HEK293 (cell line): ENCODE measurements at regions not wholly inside any gene's neighbourhood (a gene's known extent, or its start where the extent isn't known, plus 50 kb on each side); places are given as distances from the start of the nearest gene placed in this dataset.

Source experiments
- CTCF ChIA-PET: fragments of 350-600 bp; formaldehyde crosslinking; extraction: SDS; loops from one replicate; lab custom pipeline; 2021; ENCODE audit warnings: antibody characterized with exemption; lab: Yijun Ruan, JAX
- POLR2A ChIA-PET: fragments of 300-600 bp; formaldehyde crosslinking; extraction: SDS; loops from one replicate; lab custom pipeline; 2020; ENCODE audit warnings: antibody characterized with exemption, inconsistent platforms; lab: Yijun Ruan, JAX
- H3K27ac ChIP-seq: fragments of 200-500 bp; sonication (Bioruptor generic); 2 replicates; pipeline ENCODE4 v1.5.1; 2014; ENCODE audit warnings: low read depth, low read length, control low read depth, inconsistent platforms; ENCODE audit errors: extremely low read depth
- H3K36me3 ChIP-seq, 2 experiments: fragments of 200-500 bp in 1 of 2; sonication (Bioruptor generic) in 1 of 2; 1 replicate in 1 of 2; 2 replicates in 1 of 2; pipeline ENCODE4 v1.5.1; 2014 to 2017; ENCODE audit warnings: inconsistent platforms in 2 of 2, low read length in 2 of 2; ENCODE audit not compliant: control insufficient read depth in 2 of 2, insufficient read depth in 1 of 2
- H3K4me1 ChIP-seq: fragments of 200-500 bp; sonication (Bioruptor generic); 2 replicates; pipeline ENCODE4 v1.5.1; 2014; ENCODE audit warnings: mild to moderate bottlenecking, low read length, inconsistent platforms; ENCODE audit not compliant: control insufficient read depth, insufficient read depth
- H3K4me3 ChIP-seq: 2 replicates; pipeline ENCODE4 v1.5.1; 2011; ENCODE audit warnings: low read depth, mild to moderate bottlenecking, control low read depth, low read length, moderate library complexity
- H3K9me3 ChIP-seq: fragments of 200-500 bp; sonication (Bioruptor generic); 2 replicates; pipeline ENCODE4 v1.5.1; 2014; ENCODE audit warnings: low read depth, low read length, inconsistent platforms; ENCODE audit not compliant: control insufficient read depth, insufficient read depth
- FEZF1 ChIP-seq: fragments of 450-650 bp; formaldehyde crosslinking; IDR thresholded peaks from 2 replicates; pipeline ENCODE4 v1.5.1; 2016; ENCODE audit warnings: missing biosample characterization, missing genetic modification characterization
- GFI1B ChIP-seq: fragments of 450-650 bp; formaldehyde crosslinking; IDR thresholded peaks from 2 replicates; pipeline ENCODE4 v1.5.1; 2016; ENCODE audit warnings: missing biosample characterization, missing genetic modification characterization
- GLIS2 ChIP-seq: fragments of 450-650 bp; formaldehyde crosslinking; IDR thresholded peaks from 2 replicates; pipeline ENCODE4 v1.5.1; 2016; ENCODE audit warnings: missing biosample characterization, missing genetic modification characterization
- HOXC10 ChIP-seq: sonication (generic); formaldehyde crosslinking; IDR thresholded peaks from 2 replicates; pipeline ENCODE4 v1.8.1; 2023; ENCODE audit warnings: mild to moderate bottlenecking, missing genetic modification reagents
- KLF9 ChIP-seq: fragments of 450-650 bp; formaldehyde crosslinking; IDR thresholded peaks from 2 replicates; pipeline ENCODE4 v1.5.1; 2016; ENCODE audit warnings: missing biosample characterization, missing genetic modification characterization, low read depth
- WT1 ChIP-seq: fragments of 450-650 bp; formaldehyde crosslinking; IDR thresholded peaks from 2 replicates; pipeline ENCODE4 v1.5.1; 2016; ENCODE audit warnings: missing biosample characterization, missing genetic modification characterization
- ZBTB48 ChIP-seq: fragments of 450-650 bp; formaldehyde crosslinking; IDR thresholded peaks from 2 replicates; pipeline ENCODE4 v1.5.1; 2016; ENCODE audit warnings: missing biosample characterization, missing genetic modification characterization
- ZNF114 ChIP-seq: fragments of 450-650 bp; formaldehyde crosslinking; IDR thresholded peaks from 2 replicates; pipeline ENCODE4 v1.5.0; 2017; ENCODE audit warnings: missing biosample characterization, missing genetic modification characterization
- ZNF121 ChIP-seq: fragments of 450-650 bp; formaldehyde crosslinking; IDR thresholded peaks from 2 replicates; pipeline ENCODE4 v1.5.1; 2016; ENCODE audit warnings: missing biosample characterization, missing genetic modification characterization
- ZNF132 ChIP-seq: fragments of 450-650 bp; formaldehyde crosslinking; IDR thresholded peaks from 2 replicates; pipeline ENCODE4 v1.5.1; 2017; ENCODE audit warnings: missing biosample characterization, missing genetic modification characterization, borderline replicate concordance
- ZNF138 ChIP-seq: fragments of 450-650 bp; formaldehyde crosslinking; IDR thresholded peaks from 2 replicates; pipeline ENCODE4 v1.5.1; 2016; ENCODE audit warnings: missing biosample characterization, missing genetic modification characterization, borderline replicate concordance
- ZNF157 ChIP-seq: fragments of 450-650 bp; formaldehyde crosslinking; IDR thresholded peaks from 2 replicates; pipeline ENCODE4 v1.5.1; 2016; ENCODE audit warnings: missing biosample characterization, missing genetic modification characterization
- ZNF223 ChIP-seq: fragments of 450-650 bp; formaldehyde crosslinking; IDR thresholded peaks from 2 replicates; pipeline ENCODE4 v1.5.1; 2016; ENCODE audit warnings: missing biosample characterization, missing genetic modification characterization
- ZNF324 ChIP-seq: fragments of 450-650 bp; formaldehyde crosslinking; IDR thresholded peaks from 2 replicates; pipeline ENCODE4 v1.5.1; 2016; ENCODE audit warnings: missing biosample characterization, missing genetic modification characterization
- ZNF354C ChIP-seq: fragments of 450-650 bp; formaldehyde crosslinking; IDR thresholded peaks from 2 replicates; pipeline ENCODE4 v1.5.1; 2016; ENCODE audit warnings: missing biosample characterization, missing genetic modification characterization, low read depth, borderline replicate concordance
- ZNF391 ChIP-seq: fragments of 450-650 bp; formaldehyde crosslinking; IDR thresholded peaks from 2 replicates; pipeline ENCODE4 v1.5.1; 2016; ENCODE audit warnings: low read depth, missing biosample characterization, missing genetic modification characterization, borderline replicate concordance
- ZNF426 ChIP-seq: fragments of 450-650 bp; formaldehyde crosslinking; IDR thresholded peaks from 2 replicates; pipeline ENCODE4 v1.5.1; 2017; ENCODE audit warnings: missing biosample characterization, missing genetic modification characterization, mild to moderate bottlenecking, inconsistent platforms, moderate library complexity
- ZNF510 ChIP-seq: fragments of 450-650 bp; formaldehyde crosslinking; IDR thresholded peaks from 2 replicates; pipeline ENCODE4 v1.5.1; 2018; ENCODE audit warnings: mild to moderate bottlenecking, missing genetic modification characterization, missing biosample characterization; ENCODE audit not compliant: insufficient replicate concordance
- ZNF514 ChIP-seq: fragments of 450-650 bp; formaldehyde crosslinking; IDR thresholded peaks from 2 replicates; pipeline ENCODE4 v1.5.1; 2016; ENCODE audit warnings: missing biosample characterization, missing genetic modification characterization
- ZNF555 ChIP-seq: fragments of 450-650 bp; formaldehyde crosslinking; conservative IDR thresholded peaks from 2 replicates; pipeline ENCODE4 v1.5.1; 2017; ENCODE audit warnings: missing biosample characterization, mild to moderate bottlenecking, missing genetic modification characterization, inconsistent platforms
- ZNF560 ChIP-seq: fragments of 450-650 bp; formaldehyde crosslinking; IDR thresholded peaks from 2 replicates; pipeline ENCODE4 v1.5.1; 2017; ENCODE audit warnings: missing biosample characterization, missing genetic modification characterization, borderline replicate concordance
- ZNF571 ChIP-seq: fragments of 450-650 bp; formaldehyde crosslinking; IDR thresholded peaks from 2 replicates; pipeline ENCODE4 v1.5.0; 2017; ENCODE audit warnings: missing biosample characterization, missing genetic modification characterization
- ZNF626 ChIP-seq: fragments of 450-650 bp; sonication (Bioruptor Pico); formaldehyde crosslinking; IDR thresholded peaks from 2 replicates; pipeline ENCODE4 v1.5.1; 2018; ENCODE audit warnings: missing biosample characterization, missing genetic modification characterization, inconsistent platforms
- ZNF629 ChIP-seq: fragments of 450-650 bp; formaldehyde crosslinking; IDR thresholded peaks from 2 replicates; pipeline ENCODE4 v1.5.1; 2017; ENCODE audit warnings: missing biosample characterization, missing genetic modification characterization
- ZNF658 ChIP-seq: fragments of 450-650 bp; formaldehyde crosslinking; IDR thresholded peaks from 2 replicates; pipeline ENCODE4; 2016; ENCODE audit warnings: missing biosample characterization, missing genetic modification characterization
- ZNF660 ChIP-seq: fragments of 450-650 bp; IDR thresholded peaks from 2 replicates; pipeline ENCODE4 v1.5.1; 2018; ENCODE audit warnings: missing biosample characterization, mild to moderate bottlenecking, missing genetic modification characterization
- ZNF76 ChIP-seq: fragments of 450-650 bp; formaldehyde crosslinking; IDR thresholded peaks from 2 replicates; pipeline ENCODE4; 2016; ENCODE audit warnings: low read depth, missing biosample characterization, missing genetic modification characterization, borderline replicate concordance
- ZNF837 ChIP-seq: fragments of 450-650 bp; formaldehyde crosslinking; IDR thresholded peaks from 2 replicates; pipeline ENCODE4 v1.5.1; 2016; ENCODE audit warnings: missing biosample characterization, missing genetic modification characterization
- TF ChIP-seq, protein P1 (sequence below): sonication (generic); formaldehyde crosslinking; IDR thresholded peaks from 2 replicates; pipeline ENCODE4 v1.8.1; 2022; ENCODE audit warnings: mild to moderate bottlenecking, moderate library complexity, missing genetic modification reagents
- TF ChIP-seq, protein P2 (sequence below): fragments of 450-650 bp; formaldehyde crosslinking; IDR thresholded peaks from 2 replicates; pipeline ENCODE4 v1.5.1; 2017; ENCODE audit warnings: missing biosample characterization, missing genetic modification characterization
- TF ChIP-seq, protein P3 (sequence below): fragments of 450-650 bp; formaldehyde crosslinking; IDR thresholded peaks from 2 replicates; pipeline ENCODE4 v1.5.1; 2016; ENCODE audit warnings: missing biosample characterization, missing genetic modification characterization
- TF ChIP-seq, protein P4 (sequence below): fragments of 450-650 bp; formaldehyde crosslinking; IDR thresholded peaks from 2 replicates; pipeline ENCODE4 v1.5.1; 2016; ENCODE audit warnings: missing biosample characterization, missing genetic modification characterization

DNA sequence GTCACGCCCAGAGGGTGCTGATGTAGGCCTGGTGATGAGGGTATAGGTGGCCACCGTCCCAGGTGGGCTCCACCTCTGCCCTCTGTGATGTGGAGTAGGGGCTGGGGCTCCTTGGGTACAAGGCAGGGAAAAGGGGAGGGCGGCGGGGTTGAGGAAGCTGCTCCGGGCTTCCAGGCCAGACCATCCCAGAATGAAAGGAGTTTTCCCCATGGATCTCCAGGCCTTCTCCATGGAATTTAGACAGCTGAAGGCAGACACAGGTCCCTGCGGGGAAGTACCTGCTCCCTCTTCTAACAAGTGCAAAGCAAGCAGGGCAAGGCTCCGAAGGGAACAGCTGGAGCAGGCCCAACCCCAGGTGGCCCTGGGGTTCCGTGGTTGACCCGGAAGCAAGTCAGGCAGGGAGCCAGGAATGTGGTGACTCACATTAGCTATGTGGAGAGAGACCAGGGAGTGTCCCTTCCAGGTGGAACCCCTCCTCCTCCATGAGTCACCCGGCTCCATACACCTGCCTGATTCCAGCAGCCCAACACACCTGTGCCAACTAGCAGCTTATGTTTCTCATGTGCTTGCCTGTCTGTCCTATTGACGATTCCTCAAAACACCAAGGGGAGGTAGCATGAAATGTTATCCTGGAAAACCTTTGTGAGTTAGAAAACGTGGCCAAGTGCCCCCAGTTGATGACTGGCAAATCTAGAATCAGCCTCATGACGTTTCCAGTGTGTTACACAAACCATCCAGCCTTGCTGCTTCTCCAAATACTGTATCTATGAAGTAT is 59.7 kb upstream of the SNX9 start:
- H3K4me3 ChIP-seq: no peak overlapping the region
- peaks cover 5% of the 10 kb centered on the region; the same call in 1 of the 2 replicates for H3K4me1 ChIP-seq
- no peaks in the 10 kb centered on the region for H3K36me3 ChIP-seq
- no peaks in the 10 kb centered on the region for H3K9me3 ChIP-seq
- no peak overlapping the region for H3K27ac ChIP-seq
- POLR2A ChIA-PET: interaction anchor here (0.5 to 0.9 kb wide), 3 partner anchors 110 to 440 kb away, joined by 3 to 4 read pairs (median 4); partner anchors contain the start of gene TMEM242
- CTCF ChIA-PET: interaction anchor here (0.6 to 11.8 kb wide), 8 partner anchors 9 to 309 kb away, joined by 3 to 143 read pairs (median 4); no protein-coding TSS in a partner anchor
- 0 out of 2 replicates have a peak, but pooled peaks have one; percentile 20 for TF ChIP-seq ZNF660 (tag by site-specific recombination)
- no peak for TF ChIP-seq ZNF510 (tag by site-specific recombination)
- TF ChIP-seq ZBTB48 (tag by site-specific recombination): peak; percentile 40; the same call in 1 of the 2 replicates
- peak; percentile 22; the same call in 1 of the 2 replicates for TF ChIP-seq KLF9
- TF ChIP-seq HOXC10 (CRISPR knock-in tag): no peak
- TF ChIP-seq ZNF658: no peak
- TF ChIP-seq ZNF157 (tag by site-specific recombination): no peak
- no peak for TF ChIP-seq ZNF626 (tag by site-specific recombination)
- TF ChIP-seq, protein P1, sequence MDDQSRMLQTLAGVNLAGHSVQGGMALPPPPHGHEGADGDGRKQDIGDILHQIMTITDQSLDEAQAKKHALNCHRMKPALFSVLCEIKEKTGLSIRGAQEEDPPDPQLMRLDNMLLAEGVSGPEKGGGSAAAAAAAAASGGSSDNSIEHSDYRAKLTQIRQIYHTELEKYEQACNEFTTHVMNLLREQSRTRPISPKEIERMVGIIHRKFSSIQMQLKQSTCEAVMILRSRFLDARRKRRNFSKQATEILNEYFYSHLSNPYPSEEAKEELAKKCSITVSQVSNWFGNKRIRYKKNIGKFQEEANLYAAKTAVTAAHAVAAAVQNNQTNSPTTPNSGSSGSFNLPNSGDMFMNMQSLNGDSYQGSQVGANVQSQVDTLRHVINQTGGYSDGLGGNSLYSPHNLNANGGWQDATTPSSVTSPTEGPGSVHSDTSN (CRISPR knock-in tag): no peak
- TF ChIP-seq ZNF324: no peak
- TF ChIP-seq FEZF1 (tag by site-specific recombination): no peak
- TF ChIP-seq ZNF560 (tag by site-specific recombination): no peak
- TF ChIP-seq, protein P2, sequence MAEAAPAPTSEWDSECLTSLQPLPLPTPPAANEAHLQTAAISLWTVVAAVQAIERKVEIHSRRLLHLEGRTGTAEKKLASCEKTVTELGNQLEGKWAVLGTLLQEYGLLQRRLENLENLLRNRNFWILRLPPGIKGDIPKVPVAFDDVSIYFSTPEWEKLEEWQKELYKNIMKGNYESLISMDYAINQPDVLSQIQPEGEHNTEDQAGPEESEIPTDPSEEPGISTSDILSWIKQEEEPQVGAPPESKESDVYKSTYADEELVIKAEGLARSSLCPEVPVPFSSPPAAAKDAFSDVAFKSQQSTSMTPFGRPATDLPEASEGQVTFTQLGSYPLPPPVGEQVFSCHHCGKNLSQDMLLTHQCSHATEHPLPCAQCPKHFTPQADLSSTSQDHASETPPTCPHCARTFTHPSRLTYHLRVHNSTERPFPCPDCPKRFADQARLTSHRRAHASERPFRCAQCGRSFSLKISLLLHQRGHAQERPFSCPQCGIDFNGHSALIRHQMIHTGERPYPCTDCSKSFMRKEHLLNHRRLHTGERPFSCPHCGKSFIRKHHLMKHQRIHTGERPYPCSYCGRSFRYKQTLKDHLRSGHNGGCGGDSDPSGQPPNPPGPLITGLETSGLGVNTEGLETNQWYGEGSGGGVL: peak; percentile 58; the same call in 1 of the 2 replicates
- no peak for TF ChIP-seq ZNF76 (tag by site-specific recombination)
- no peak for TF ChIP-seq ZNF514 (tag by site-specific recombination)
- no peak for TF ChIP-seq ZNF354C
- TF ChIP-seq ZNF223 (tag by site-specific recombination): no peak
- peak; percentile 79 for TF ChIP-seq WT1 (tag by site-specific recombination)
- TF ChIP-seq GFI1B (tag by site-specific recombination): no peak
- TF ChIP-seq, protein P3, sequence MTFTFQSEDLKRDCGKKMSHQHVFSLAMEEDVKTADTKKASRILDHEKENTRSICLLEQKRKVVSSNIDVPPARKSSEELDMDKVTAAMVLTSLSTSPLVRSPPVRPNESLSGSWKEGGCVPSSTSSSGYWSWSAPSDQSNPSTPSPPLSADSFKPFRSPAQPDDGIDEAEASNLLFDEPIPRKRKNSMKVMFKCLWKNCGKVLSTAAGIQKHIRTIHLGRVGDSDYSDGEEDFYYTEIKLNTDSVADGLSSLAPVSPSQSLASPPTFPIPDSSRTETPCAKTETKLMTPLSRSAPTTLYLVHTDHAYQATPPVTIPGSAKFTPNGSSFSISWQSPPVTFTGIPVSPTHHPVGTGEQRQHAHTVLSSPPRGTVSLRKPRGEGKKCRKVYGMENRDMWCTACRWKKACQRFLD (tag by site-specific recombination): no peak
- no peak for TF ChIP-seq ZNF132 (tag by site-specific recombination)
- no peak for TF ChIP-seq ZNF837 (tag by site-specific recombination)
- TF ChIP-seq, protein P4, sequence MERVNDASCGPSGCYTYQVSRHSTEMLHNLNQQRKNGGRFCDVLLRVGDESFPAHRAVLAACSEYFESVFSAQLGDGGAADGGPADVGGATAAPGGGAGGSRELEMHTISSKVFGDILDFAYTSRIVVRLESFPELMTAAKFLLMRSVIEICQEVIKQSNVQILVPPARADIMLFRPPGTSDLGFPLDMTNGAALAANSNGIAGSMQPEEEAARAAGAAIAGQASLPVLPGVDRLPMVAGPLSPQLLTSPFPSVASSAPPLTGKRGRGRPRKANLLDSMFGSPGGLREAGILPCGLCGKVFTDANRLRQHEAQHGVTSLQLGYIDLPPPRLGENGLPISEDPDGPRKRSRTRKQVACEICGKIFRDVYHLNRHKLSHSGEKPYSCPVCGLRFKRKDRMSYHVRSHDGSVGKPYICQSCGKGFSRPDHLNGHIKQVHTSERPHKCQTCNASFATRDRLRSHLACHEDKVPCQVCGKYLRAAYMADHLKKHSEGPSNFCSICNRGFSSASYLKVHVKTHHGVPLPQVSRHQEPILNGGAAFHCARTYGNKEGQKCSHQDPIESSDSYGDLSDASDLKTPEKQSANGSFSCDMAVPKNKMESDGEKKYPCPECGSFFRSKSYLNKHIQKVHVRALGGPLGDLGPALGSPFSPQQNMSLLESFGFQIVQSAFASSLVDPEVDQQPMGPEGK: peak; percentile 59
- TF ChIP-seq ZNF571 (tag by site-specific recombination): no peak
- no peak for TF ChIP-seq ZNF426 (tag by site-specific recombination)
- no peak for TF ChIP-seq ZNF114 (tag by site-specific recombination)
- TF ChIP-seq ZNF391 (tag by site-specific recombination): no peak
- peak; percentile 61 for TF ChIP-seq GLIS2 (tag by site-specific recombination)
- TF ChIP-seq ZNF121 (tag by site-specific recombination): no peak
- no peak for TF ChIP-seq ZNF138
- TF ChIP-seq ZNF629 (tag by site-specific recombination): peak; percentile 71
- no peak for TF ChIP-seq ZNF555
